Kidney glomerular epithelial cell (primary cell): ENCODE measurements at regions not wholly inside any gene's neighbourhood (a gene's known extent, or its start where the extent isn't known, plus 50 kb on each side); places are given as distances from the start of the nearest gene placed in this dataset.
A peak's percentile ranks its signal among the peaks of the same experiment; 100 is the strongest.
"Not testable (repeated sequence)": the region's sequence is repeated elsewhere in the genome, so short reads cannot be mapped to it uniquely, and the experiment has no call there.

ENCODE experiments used
- DNase-seq: peaks from one replicate; lab custom pipeline; 2025; lab: John Stamatoyannopoulos, UW

- no peak for DNase-seq
These were observed 510.8 kb upstream of the POU3F2 start for GRCh38 chr6:98323605-98324004.

- no peak for DNase-seq
These were observed 509.9 kb upstream of the POU3F2 start for GRCh38 chr6:98324446-98324845.

- DNase-seq = no peak
These were observed 509.0 kb upstream of the POU3F2 start for GRCh38 chr6:98325366-98325765.

GRCh38 chr6:98333273-98333672, 501.1 kb upstream of the POU3F2 start:
- DNase-seq = no peak

- DNase-seq = no peak
These were observed 498.8 kb upstream of the POU3F2 start for GRCh38 chr6:98335594-98335993.

- DNase-seq = no peak
These were observed 494.9 kb upstream of the POU3F2 start for GRCh38 chr6:98339506-98339905.

- DNase-seq = no peak
These were observed 491.4 kb upstream of the POU3F2 start for GRCh38 chr6:98343004-98343403.

GRCh38 chr6:98343797-98344196, 490.6 kb upstream of the POU3F2 start:
- no peak for DNase-seq

- DNase-seq = no peak
These were observed 482.0 kb upstream of the POU3F2 start for GRCh38 chr6:98352348-98352747.

- DNase-seq = no peak
These were observed 476.2 kb upstream of the POU3F2 start for GRCh38 chr6:98358173-98358572.

- no peak for DNase-seq
These were observed 468.0 kb upstream of the POU3F2 start for GRCh38 chr6:98366371-98366770.

- peak; percentile 50 for DNase-seq
These were observed 453.8 kb upstream of the POU3F2 start for GRCh38 chr6:98380589-98380988.

GRCh38 chr6:98382246-98382645, 452.1 kb upstream of the POU3F2 start:
- no peak for DNase-seq

- no peak for DNase-seq
These were observed 450.0 kb upstream of the POU3F2 start for GRCh38 chr6:98384334-98384733.

- DNase-seq = no peak
These were observed 449.6 kb upstream of the POU3F2 start for GRCh38 chr6:98384801-98385200.

GRCh38 chr6:98395610-98396166, 438.7 kb upstream of the POU3F2 start:
- no peak for DNase-seq

- no peak for DNase-seq
These were observed 418.3 kb upstream of the POU3F2 start for GRCh38 chr6:98416027-98416426.

GRCh38 chr6:98416497-98417158, 417.7 kb upstream of the POU3F2 start:
- DNase-seq = not testable (repeated sequence)

- no peak for DNase-seq
These were observed 400.9 kb upstream of the POU3F2 start for GRCh38 chr6:98433325-98434056.

- DNase-seq = no peak
These were observed 390.7 kb upstream of the POU3F2 start for GRCh38 chr6:98443633-98444032.

GRCh38 chr6:98452685-98453084, 381.7 kb upstream of the POU3F2 start:
- DNase-seq = no peak

- no peak for DNase-seq
These were observed 379.5 kb upstream of the POU3F2 start for GRCh38 chr6:98454809-98455322.

GRCh38 chr6:98458708-98459107, 375.7 kb upstream of the POU3F2 start:
- DNase-seq = no peak
